ENCODE measurements at regions not wholly inside any gene's neighbourhood (a gene's known extent, or its start where the extent isn't known, plus 50 kb on each side); places are given as distances from the start of the nearest gene placed in this dataset.

DNA sequence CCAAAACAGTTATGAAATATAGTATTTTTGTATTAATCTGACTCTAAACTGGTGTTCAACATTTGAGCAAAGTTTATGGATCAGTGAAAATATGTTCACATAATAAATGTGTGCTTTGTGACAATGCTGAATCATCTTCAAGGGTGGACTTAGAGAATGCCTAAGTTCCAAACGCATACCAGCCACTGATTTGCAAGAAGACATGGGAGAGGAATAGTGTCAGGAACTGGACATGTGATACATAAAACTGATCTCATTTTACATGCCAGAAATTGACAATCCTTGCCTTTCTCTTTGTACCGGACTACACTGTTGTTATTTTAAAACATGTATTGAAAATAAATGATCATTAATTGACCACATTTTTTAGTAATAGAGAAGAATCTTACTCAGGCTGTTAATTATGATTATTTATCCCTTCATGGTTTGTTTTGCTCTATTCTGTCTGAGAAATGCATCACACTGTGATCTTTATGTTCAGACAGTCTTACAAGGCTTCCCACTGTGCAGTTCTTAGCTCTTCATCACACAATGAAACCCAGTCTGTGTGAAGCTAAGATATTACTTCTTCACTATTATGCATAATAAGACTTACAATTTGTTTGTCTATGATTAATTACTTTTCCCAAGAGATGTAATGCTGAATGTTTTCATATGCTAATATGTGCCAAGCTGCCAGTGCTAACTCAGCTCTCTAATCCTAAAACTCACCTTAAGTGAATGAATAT is 1180.6 kb upstream of the CDH8 start:
- no peak for DNase-seq
- intact Hi-C loops (cut with DNase I) = no loop called here

DNA sequence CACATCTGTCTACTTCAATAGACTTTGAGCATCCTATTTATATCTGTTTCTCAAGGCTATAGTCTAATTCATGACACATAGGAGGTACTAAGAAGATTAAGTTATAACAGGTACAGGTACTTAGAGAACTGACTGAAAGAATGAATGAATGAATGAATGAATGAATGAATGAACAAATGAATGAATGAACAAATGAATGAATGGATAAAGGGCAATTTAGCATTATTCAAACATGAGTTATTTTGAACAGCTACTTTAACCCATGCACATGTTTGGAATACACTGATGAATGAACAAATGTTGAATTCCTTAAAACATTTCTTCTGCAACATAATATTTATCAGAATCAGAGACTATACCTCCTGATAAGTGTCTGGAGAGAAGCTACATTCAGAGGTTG is 1165.6 kb upstream of the CDH8 start:
- H3K9me3 ChIP-seq = no peaks in the 10 kb centered on the region
- no peaks in the 10 kb centered on the region for H3K27me3 ChIP-seq
- ATAC-seq (no peak), FAIRE-seq (no peak), DNase-seq (no peak)
- intact Hi-C loops (cut with DNase I) = no loop called here
- no peak overlapping the region for H3K4me3 ChIP-seq
- no peak overlapping the region for H3K27ac ChIP-seq
- H3K36me3 ChIP-seq = no peaks in the 10 kb centered on the region
- no peaks in the 10 kb centered on the region for H3K4me1 ChIP-seq
- TF ChIP-seq, protein P1, sequence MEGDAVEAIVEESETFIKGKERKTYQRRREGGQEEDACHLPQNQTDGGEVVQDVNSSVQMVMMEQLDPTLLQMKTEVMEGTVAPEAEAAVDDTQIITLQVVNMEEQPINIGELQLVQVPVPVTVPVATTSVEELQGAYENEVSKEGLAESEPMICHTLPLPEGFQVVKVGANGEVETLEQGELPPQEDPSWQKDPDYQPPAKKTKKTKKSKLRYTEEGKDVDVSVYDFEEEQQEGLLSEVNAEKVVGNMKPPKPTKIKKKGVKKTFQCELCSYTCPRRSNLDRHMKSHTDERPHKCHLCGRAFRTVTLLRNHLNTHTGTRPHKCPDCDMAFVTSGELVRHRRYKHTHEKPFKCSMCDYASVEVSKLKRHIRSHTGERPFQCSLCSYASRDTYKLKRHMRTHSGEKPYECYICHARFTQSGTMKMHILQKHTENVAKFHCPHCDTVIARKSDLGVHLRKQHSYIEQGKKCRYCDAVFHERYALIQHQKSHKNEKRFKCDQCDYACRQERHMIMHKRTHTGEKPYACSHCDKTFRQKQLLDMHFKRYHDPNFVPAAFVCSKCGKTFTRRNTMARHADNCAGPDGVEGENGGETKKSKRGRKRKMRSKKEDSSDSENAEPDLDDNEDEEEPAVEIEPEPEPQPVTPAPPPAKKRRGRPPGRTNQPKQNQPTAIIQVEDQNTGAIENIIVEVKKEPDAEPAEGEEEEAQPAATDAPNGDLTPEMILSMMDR (IDR thresholded peaks at IDR 0.05) = no peak

More for the DNA sequence above, 1180.6 kb upstream of the CDH8 start:
- H3K36me3 ChIP-seq = no peaks in the 10 kb centered on the region
- no peaks in the 10 kb centered on the region for H3K4me1 ChIP-seq
- no peak for ATAC-seq
- H3K27me3 ChIP-seq = peaks cover 0 to 2% (median 0%) of the 10 kb centered on the region in 4 donors
- TF ChIP-seq, protein P1 (IDR thresholded peaks at IDR 0.05) = no peak
- WGBS, 2 donors = 64 to 69% methylated on average over 2 of the region's 2 CpGs
- no peak overlapping the region for H3K27ac ChIP-seq
- no peak overlapping the region for H3K4me3 ChIP-seq
- no peak for FAIRE-seq
- no peaks in the 10 kb centered on the region for H3K9me3 ChIP-seq

DNA sequence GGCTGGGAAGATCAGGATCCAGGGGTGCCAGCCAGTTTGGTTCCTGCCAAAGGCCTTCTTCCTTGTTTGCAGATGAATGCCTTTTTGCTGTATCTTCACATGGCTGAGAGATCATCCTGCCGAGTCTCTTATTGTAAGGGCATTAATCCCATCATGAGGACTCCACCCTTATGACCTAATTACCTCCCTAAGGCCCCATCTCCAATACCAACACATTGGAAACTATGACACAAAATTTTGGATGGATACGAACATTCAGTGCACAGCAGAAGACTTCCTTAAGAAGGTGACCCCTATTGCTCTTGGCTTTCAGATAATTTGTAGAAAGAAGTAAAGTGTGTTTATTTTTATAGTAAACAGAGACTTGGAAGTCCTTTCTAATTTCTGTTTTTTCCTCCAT is 1164.7 kb upstream of the CDH8 start:
- FAIRE-seq = no peak
- TF ChIP-seq, protein P1 (IDR thresholded peaks at IDR 0.05) = no peak

DNA sequence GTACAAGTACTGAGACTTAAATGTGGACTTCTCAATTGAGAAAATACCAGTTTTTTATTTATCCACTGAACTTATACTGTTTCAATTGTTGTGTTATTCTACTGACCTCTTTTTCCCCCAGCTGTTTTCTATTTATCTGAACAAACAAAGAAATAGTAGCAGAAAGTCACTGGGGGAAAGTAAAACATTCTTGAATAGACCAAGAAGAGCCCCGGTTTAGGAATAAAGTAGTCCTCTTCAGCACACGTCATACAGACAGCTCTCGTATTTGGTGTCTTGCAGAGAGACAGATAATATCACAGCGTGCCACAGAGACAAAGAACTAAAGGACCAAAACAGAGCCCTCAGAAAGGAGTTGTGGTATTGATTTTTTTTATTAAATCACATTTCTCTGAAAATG is 1159.1 kb upstream of the CDH8 start:
- intact Hi-C loops (cut with DNase I) = no loop called here
- Histone ChIP-seq H3K4me3 (no peak overlapping the region), H3K27me3 (no peaks in the 10 kb centered on the region), H3K27ac (no peak overlapping the region), H3K4me1 (no peaks in the 10 kb centered on the region), H3K9me3 (no peaks in the 10 kb centered on the region), H3K36me3 (no peaks in the 10 kb centered on the region)
- ATAC-seq (no peak), DNase-seq (no peak), FAIRE-seq (no peak)
- WGBS, 2 donors = 73 to 79% methylated on average over 4 of the region's 4 CpGs
- TF ChIP-seq, protein P1 (IDR thresholded peaks at IDR 0.05) = no peak

More for the DNA sequence above, 1164.7 kb upstream of the CDH8 start:
- no peaks in the 10 kb centered on the region for H3K9me3 ChIP-seq
- H3K36me3 ChIP-seq = no peaks in the 10 kb centered on the region
- no peak overlapping the region for H3K4me3 ChIP-seq
- no peak for ATAC-seq
- no peaks in the 10 kb centered on the region for H3K27me3 ChIP-seq
- no peak overlapping the region for H3K27ac ChIP-seq
- intact Hi-C loops (cut with DNase I) = no loop called here
- DNase-seq = no peak
- no peaks in the 10 kb centered on the region for H3K4me1 ChIP-seq
- 67 to 80% methylated on average over 2 of the region's 2 CpGs for WGBS, 2 donors

DNA sequence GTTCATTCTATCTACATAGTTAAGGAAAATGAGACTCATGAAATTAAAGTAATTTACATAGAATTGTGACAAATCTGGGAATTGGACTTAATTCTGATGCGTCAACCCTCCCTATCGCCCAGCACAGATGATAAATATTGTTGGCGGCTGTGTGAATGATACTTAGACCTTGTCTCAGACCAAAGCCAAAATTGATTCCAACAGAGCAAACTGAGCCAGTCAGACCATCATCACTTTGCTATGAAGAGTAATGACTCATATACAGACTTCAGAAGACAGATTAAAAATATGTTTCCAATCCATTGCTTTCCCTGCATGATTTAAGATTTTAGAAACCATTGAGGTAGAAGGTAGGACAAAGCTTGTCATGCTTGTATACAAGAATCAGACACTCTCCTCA is 1156.7 kb upstream of the CDH8 start:
- DNase-seq (no peak), ATAC-seq (no peak)

More for the DNA sequence above, 1156.7 kb upstream of the CDH8 start:
- H3K27ac ChIP-seq = no peak overlapping the region
- no peak overlapping the region for H3K4me3 ChIP-seq
- no peaks in the 10 kb centered on the region for H3K27me3 ChIP-seq
- intact Hi-C loops (cut with DNase I) = no loop called here
- H3K9me3 ChIP-seq = no peaks in the 10 kb centered on the region
- FAIRE-seq = no peak
- TF ChIP-seq, protein P1 (IDR thresholded peaks at IDR 0.05) = no peak
- H3K36me3 ChIP-seq = no peaks in the 10 kb centered on the region
- 86 to 92% methylated on average over 3 of the region's 3 CpGs for WGBS, 2 donors
- H3K4me1 ChIP-seq = peaks cover 0 to 3% (median 0%) of the 10 kb centered on the region in 3 donors

Measured in pancreas (tissue), 10 donors.